HG03378 (cell line): ENCODE measurements at regions not wholly inside any gene's neighbourhood (a gene's known extent, or its start where the extent isn't known, plus 50 kb on each side); places are given as distances from the start of the nearest gene placed in this dataset.
"Not testable (repeated sequence)": the region's sequence is repeated elsewhere in the genome, so short reads cannot be mapped to it uniquely, and the experiment has no call there.

Source experiments
- ATAC-seq: cut with Tn5 transposase; IDR thresholded peaks from one replicate; pipeline ENCODE4 v1.9.1; 2021; ENCODE audit warnings: mild to moderate bottlenecking, moderate library complexity; ENCODE audit not compliant: unreplicated experiment

- no peak for ATAC-seq
Observed at GRCh38 chr14:53858345-53858684, 98.3 kb downstream of the BMP4 start.

- ATAC-seq = no peak
Observed at GRCh38 chr14:53857625-53858344, 98.8 kb downstream of the BMP4 start.

GRCh38 chr14:53855574-53855973 is 101.1 kb downstream of the BMP4 start:
- ATAC-seq = no peak

- ATAC-seq = no peak
Observed at GRCh38 chr14:53855127-53855526, 101.5 kb downstream of the BMP4 start.

GRCh38 chr14:53851394-53852090 is 105.1 kb downstream of the BMP4 start:
- no peak for ATAC-seq

- no peak for ATAC-seq
Observed at GRCh38 chr14:53850714-53851296, 105.8 kb downstream of the BMP4 start.

- no peak for ATAC-seq
Observed at GRCh38 chr14:53849549-53849948, 107.1 kb downstream of the BMP4 start.

GRCh38 chr14:53848854-53849253 is 107.8 kb downstream of the BMP4 start:
- no peak for ATAC-seq

GRCh38 chr14:53847881-53848280 is 108.7 kb downstream of the BMP4 start:
- ATAC-seq = no peak

- ATAC-seq = no peak
Observed at GRCh38 chr14:53847057-53847456, 109.6 kb downstream of the BMP4 start.

GRCh38 chr14:53845813-53846693 is 110.6 kb downstream of the BMP4 start:
- ATAC-seq = no peak

GRCh38 chr14:53842938-53843337 is 113.7 kb downstream of the BMP4 start:
- ATAC-seq = no peak

- no peak for ATAC-seq
Observed at GRCh38 chr14:53841109-53842099, 115.2 kb downstream of the BMP4 start.

- no peak for ATAC-seq
Observed at GRCh38 chr14:53840444-53840843, 116.2 kb downstream of the BMP4 start.

GRCh38 chr14:53838374-53838773 is 118.3 kb downstream of the BMP4 start:
- no peak for ATAC-seq

- not testable (repeated sequence) for ATAC-seq
Observed at GRCh38 chr14:53837656-53838055, 119.0 kb downstream of the BMP4 start.

- ATAC-seq = no peak
Observed at GRCh38 chr14:53836551-53836950, 120.1 kb downstream of the BMP4 start.

- no peak for ATAC-seq
Observed at GRCh38 chr14:53828820-53829219, 127.8 kb downstream of the BMP4 start.

- peak; percentile 93 for ATAC-seq
Observed at GRCh38 chr14:53824061-53824460, 132.6 kb downstream of the BMP4 start.

GRCh38 chr14:53814392-53814791 is 142.2 kb downstream of the BMP4 start:
- ATAC-seq = no peak
